Left cardiac atrium (tissue), 4 donors: ENCODE measurements at regions not wholly inside any gene's neighbourhood (a gene's known extent, or its start where the extent isn't known, plus 50 kb on each side); places are given as distances from the start of the nearest gene placed in this dataset.

Experiments used
- ATAC-seq, 2 donors: fragments of 200-7000 bp; cut with Tn5 transposase; one replicate each; pipeline ENCODE4 v1.9.1; 2020; ENCODE audit warnings: mild to moderate bottlenecking in 2 of 2, moderate library complexity in 2 of 2
- DNase-seq: peaks from one replicate; pipeline ENCODE4 v3.0.0-alpha.2; 2020
- intact Hi-C, 2 donors: fragments of 100-400 bp; cut with DNase I; formaldehyde crosslinking; loops; one replicate each; pipeline versions ENCODE4 v1.14.1 to v1.15.1; 2022 to 2023
- donor health status: DM: no; HTN: yes; CAD: no.
- donor health status: DM: no; HTN: yes; CAD: no; lungs with severe emphysema.
- donor health status: DM: yes; HTN: yes; CAD: no.
- donor health status: Dilated cardiomyopathy.

DNA sequence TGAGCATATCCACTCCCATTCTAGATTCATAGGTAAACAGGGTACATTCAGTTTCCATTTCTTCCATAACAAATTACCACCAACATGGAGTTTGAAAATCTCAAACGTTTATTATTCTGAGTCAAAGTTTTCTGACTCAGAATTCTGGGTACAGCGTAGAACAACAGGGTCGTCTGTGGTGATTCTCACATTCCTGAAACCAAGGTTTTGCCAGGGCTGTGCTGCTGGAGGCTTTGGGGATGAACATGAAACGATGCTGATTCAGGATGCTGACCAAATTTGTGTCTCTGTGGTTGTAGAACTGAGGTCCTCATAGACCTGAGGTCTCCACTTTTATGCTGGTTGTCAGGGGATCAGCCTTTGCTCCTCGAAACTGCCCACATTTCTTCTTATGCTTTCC, 255.7 kb downstream of the DSEL start:
- no peak for ATAC-seq
- intact Hi-C loops, result no loop called here
- no peak for DNase-seq

GRCh38 chr18:67250776-67251424, 265.6 kb downstream of the DSEL start:
- no peak for ATAC-seq
- DNase-seq, result no peak
- intact Hi-C loops, result no loop called here

- intact Hi-C loops, result no loop called here
- no peak for DNase-seq
- no peak for ATAC-seq
Observed at GRCh38 chr18:67243799-67244587, 272.5 kb downstream of the DSEL start.

GRCh38 chr18:67242001-67242400, 274.5 kb downstream of the DSEL start:
- intact Hi-C loops, result no loop called here
- no peak for DNase-seq

DNA sequence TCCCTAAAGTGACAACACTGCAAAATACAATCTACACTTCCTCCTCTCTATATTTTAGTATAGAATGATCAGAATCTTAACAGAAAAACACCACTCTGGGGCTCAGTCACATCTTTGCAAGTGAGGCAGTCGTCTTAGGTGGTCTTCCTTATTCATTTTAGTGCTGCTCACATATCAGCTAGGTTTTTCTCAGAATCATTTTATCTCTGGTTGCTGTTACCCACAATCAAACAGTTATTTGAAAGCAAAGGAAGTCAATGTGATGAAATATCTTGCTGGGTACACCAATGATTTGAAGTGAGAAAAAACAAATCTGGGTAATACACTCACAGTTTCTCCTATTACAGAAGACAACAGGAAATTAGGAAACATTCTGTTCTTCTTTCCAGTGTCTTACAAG, 275.2 kb downstream of the DSEL start:
- DNase-seq, result no peak
- no peak for ATAC-seq
- intact Hi-C loops, result no loop called here

More at GRCh38 chr18:67242001-67242400, 274.5 kb downstream of the DSEL start:
- no peak for ATAC-seq

- DNase-seq, result no peak
- intact Hi-C loops, result no loop called here
- no peak for ATAC-seq
Observed at GRCh38 chr18:67239826-67240225, 276.7 kb downstream of the DSEL start.

DNA sequence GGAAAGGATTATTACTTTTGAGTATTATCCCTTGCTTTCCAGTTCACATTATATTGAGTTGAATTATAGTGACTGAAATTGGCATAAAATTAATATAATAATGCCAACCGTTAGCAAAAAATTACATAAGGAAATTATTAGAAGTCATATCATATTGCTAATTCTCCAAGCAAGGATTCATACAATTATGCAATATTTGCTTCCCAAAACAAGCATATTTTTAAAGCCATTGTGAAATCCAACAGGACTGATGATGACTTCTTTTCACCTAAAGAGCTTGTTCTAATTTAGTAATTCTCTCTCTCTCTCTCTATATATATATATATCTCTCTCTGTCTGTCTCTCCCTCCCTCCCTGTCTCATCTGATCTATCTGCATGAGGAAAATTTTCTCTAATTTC, 283.5 kb downstream of the DSEL start:
- intact Hi-C loops, result no loop called here
- ATAC-seq (no peak), DNase-seq (no peak)

DNA sequence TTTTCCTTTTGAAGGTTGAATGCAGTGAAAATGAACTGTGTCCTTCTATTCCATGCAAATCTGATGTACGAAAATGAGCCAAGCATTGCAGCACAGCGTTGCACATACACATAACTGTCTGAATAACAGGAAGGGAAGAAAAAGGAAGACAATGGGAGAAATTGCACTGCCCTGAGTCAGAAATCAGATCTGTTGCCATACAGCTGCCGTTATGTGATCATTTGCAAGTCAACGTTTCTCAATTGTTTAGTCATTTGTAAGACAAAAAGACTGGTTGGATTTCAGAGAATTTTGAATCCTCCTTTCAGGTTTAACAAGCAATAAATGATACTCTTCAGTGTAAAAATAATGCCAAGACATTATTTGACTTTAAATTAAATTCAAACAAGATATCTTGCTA, 284.1 kb downstream of the DSEL start:
- ATAC-seq (no peak), DNase-seq (no peak)
- intact Hi-C loops, result no loop called here

DNA sequence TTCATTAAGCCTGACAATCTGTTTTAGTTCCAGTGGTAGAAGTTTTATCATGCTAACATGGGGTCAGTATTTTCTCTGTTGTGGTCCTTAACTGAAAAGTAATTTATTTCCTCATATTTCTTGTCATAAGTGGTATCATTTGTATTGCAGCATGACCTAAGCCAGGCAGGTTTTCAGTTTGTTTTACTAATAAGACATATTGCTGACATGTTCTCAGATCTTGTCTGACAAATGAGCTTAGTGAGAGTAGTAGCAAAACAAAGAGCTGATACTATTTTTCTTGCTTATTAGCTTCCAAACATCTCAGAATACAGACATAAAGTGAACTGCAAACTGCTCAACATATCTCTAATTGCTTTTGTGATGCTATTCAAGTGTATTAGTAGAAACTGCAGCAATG, 293.6 kb downstream of the DSEL start:
- DNase-seq, result no peak
- ATAC-seq, result no peak
- intact Hi-C loops, result no loop called here

DNA sequence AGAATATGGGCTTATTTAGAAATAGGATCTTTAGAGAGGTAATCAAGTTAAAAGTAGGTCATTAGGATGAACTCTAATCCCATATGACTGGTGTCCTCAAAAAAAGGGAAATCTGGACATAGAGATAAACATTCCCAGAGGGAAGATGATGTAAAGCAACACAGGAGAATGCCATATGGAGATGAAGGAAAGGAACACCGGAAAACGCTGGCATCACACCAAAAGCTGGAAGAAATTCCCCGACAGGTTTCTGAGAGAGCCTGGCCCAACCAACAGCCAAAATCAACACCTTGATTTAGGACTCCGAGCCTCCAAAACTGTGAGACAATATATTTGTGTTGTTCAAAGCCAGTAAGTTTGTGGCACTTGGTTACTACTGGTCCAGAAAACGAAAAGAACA, 296.7 kb downstream of the DSEL start:
- DNase-seq (no peak), ATAC-seq (no peak)
- intact Hi-C loops, result loop anchor here in 1 of 2 donors (10.0 kb wide), 1 partner anchor 1515 kb away; no protein-coding TSS in a partner anchor

- no peak for DNase-seq
- ATAC-seq, result no peak
- intact Hi-C loops, result loop anchor here in 1 of 2 donors (10.0 kb wide), 1 partner anchor 1516 kb away; no protein-coding TSS in a partner anchor
Observed at GRCh38 chr18:67218556-67218955, 298.0 kb downstream of the DSEL start.

- intact Hi-C loops, result loop anchor here in 1 of 2 donors (1.0 to 10.0 kb wide), 2 partner anchors 1443 to 1517 kb away; no protein-coding TSS in a partner anchor
- DNase-seq, result peak; percentile 36
- peak; percentile 74 for ATAC-seq
Observed at GRCh38 chr18:67217551-67218166, 298.9 kb downstream of the DSEL start.

- ATAC-seq, result no peak
- intact Hi-C loops, result loop anchor here in 1 of 2 donors (1.0 to 10.0 kb wide), 2 partner anchors 1443 to 1518 kb away; no protein-coding TSS in a partner anchor
- no peak for DNase-seq
Observed at GRCh38 chr18:67216846-67217245, 299.7 kb downstream of the DSEL start.

DNA sequence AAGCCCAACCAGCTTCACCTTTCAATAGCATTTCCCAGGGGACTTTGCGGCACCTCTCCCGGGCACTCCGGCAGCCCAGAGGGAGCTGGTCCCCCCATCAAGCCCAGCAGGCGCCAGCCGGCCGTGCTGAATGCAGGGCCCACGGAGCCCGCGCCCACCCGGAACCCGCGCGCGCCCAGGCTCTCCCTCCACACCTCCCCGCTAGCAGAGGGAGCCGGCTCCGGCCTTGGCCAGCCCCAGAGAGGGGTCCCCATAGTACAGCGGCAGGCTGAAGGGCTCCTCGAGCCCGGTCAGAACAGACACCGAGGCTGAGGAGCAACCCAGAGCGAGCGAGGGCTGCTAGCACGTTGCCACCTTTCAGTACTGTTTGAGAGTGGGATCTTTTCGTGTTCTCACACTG, 300.8 kb downstream of the DSEL start:
- no peak for ATAC-seq
- no peak for DNase-seq
- intact Hi-C loops, result loop anchor here in 1 of 2 donors (10.0 kb wide), 1 partner anchor 1519 kb away; no protein-coding TSS in a partner anchor

DNA sequence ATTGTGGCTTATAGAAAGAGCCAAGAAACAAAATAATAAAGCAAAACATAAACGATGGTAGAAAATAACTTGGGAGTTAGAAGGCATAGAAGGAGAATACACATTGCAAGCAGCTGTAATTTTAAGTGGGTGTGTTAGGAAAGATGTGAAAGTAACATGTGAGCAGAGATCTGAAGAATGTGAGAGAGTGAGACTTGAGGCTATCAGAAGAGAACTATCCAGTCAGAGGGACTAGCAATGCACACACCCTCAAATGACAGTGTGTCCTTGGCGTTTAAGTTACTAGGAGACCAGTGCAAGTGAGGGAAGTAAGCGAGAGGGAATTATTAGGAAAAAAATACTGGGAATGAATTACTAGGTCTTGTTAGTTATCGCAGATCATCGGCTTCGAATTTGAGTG, 304.9 kb downstream of the DSEL start:
- no peak for ATAC-seq
- no peak for DNase-seq
- intact Hi-C loops, result loop anchor here (5.0 to 10.0 kb wide), 2 partner anchors 1446 to 1523 kb away; no protein-coding TSS in a partner anchor

GRCh38 chr18:67200665-67201064, 315.9 kb downstream of the DSEL start:
- intact Hi-C loops, result loop anchor here in 1 of 2 donors (5.0 kb wide), 1 partner anchor 98 kb away; no protein-coding TSS in a partner anchor
- ATAC-seq, result no peak
- DNase-seq, result no peak

- peak; percentile 55 to 61 for ATAC-seq
- no peak for DNase-seq
- intact Hi-C loops, result loop anchor here (5.0 kb wide), 1 partner anchor 98 kb away; no protein-coding TSS in a partner anchor
Observed at GRCh38 chr18:67199993-67200617, 316.4 kb downstream of the DSEL start.

- ATAC-seq (no peak), DNase-seq (no peak)
- intact Hi-C loops, result loop anchor here in 1 of 2 donors (5.0 kb wide), 1 partner anchor 93 kb away; no protein-coding TSS in a partner anchor
Observed at GRCh38 chr18:67194886-67195285, 321.6 kb downstream of the DSEL start.

DNA sequence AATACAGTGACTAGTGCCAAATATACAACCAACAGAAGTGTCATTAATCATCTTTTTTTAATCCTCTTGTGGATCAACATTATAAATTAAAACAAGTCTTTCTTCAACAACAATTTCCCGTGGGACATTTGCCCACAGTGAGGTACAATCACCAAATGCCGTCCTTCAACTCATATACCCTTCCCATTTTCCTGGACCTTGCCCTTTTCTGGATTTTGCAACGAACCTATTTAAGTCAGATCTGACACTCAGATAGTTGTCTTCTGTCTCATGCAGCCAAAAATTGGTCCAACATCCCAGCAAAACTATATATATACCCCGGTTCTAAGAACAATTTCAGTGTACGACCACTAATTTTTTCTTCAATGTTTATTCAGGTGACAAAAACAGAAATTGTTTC, 324.0 kb downstream of the DSEL start:
- intact Hi-C loops, result no loop called here
- ATAC-seq (no peak), DNase-seq (no peak)
